Esophagus squamous epithelium (tissue), 4 donors: ENCODE measurements at regions not wholly inside any gene's neighbourhood (a gene's known extent, or its start where the extent isn't known, plus 50 kb on each side); places are given as distances from the start of the nearest gene placed in this dataset.

ENCODE experiments used
- CTCF ChIP-seq, 6 experiments: fragments of 450-650 bp in 4 of 6; fragments of 200-600 bp in 2 of 6; sonication (generic) in 2 of 6; IDR thresholded peaks; one replicate each; pipeline ENCODE4 v1.5.1; 2016 to 2019; ENCODE audit warnings: antibody characterized with exemption in 6 of 6, mild to moderate bottlenecking in 4 of 6, moderate library complexity in 4 of 6
- POLR2A ChIP-seq, 4 donors: fragments of 450-650 bp; IDR thresholded peaks; one replicate each; pipeline ENCODE4 v1.6.1; 2017; ENCODE audit warnings: antibody characterized with exemption in 4 of 4, mild to moderate bottlenecking in 4 of 4, moderate library complexity in 3 of 4

- TF ChIP-seq CTCF (IDR thresholded peaks at IDR 0.05) (no peak), POLR2A (IDR thresholded peaks at IDR 0.05) (no peak)
These were observed 118.4 kb upstream of the CLDN10 start for GRCh38 chr13:95434111-95434510.
